ENCODE measurements at regions not wholly inside any gene's neighbourhood (a gene's known extent, or its start where the extent isn't known, plus 50 kb on each side); places are given as distances from the start of the nearest gene placed in this dataset.

DNA sequence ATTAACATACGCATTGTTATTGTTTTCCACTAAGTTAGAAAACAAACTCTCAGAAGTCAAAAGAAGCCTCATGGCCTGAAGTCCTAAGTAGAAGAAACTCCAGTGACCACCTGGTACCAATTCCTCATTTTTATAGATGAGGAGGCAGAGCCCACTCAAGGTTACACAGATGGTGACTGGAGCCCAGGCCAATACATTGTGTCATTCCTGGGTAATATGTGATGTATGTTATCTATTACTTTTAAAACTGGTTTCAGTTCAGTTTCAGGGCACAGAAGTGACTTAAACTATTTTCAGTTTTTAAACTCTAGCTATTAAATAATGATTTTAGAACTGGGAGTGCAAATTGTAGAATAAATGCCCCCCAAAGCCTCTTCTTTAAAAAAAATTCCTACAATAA lies 66.7 kb upstream of the STXBP5L start:
- no peaks in the 10 kb centered on the region for H3K79me2 ChIP-seq (ENCODE audit: control insufficient read depth, insufficient read depth, low read length)
- WGBS (ENCODE audit: insufficient coverage) = no CpG with 5 or more reads among the region's 1 CpG
- DNase-seq (no peak), ATAC-seq (ENCODE audit: low read depth) (no peak)
- ChIA-PET POLR2A (no interaction called here), CTCF (no interaction called here)
- H3K4me3 ChIP-seq (ENCODE audit: control extremely low read depth in 1 of 5, extremely low read depth in 1 of 5, insufficient read depth in 1 of 5, low read depth in 2 of 5, low read length in 4 of 5) = no peak overlapping the region
- no peaks in the 10 kb centered on the region for H4K20me1 ChIP-seq (ENCODE audit: control insufficient read depth, insufficient read depth, low read length, poor library complexity, severe bottlenecking)
- H3K9me3 ChIP-seq (ENCODE audit: control extremely low read depth in 1 of 3, control insufficient read depth in 2 of 3, insufficient read depth in 1 of 3, low read length in 2 of 3) = no peaks in the 10 kb centered on the region
- H3K36me3 ChIP-seq (replicated peaks in 1 of 2; ENCODE audit: control extremely low read depth in 1 of 2, control insufficient read depth in 1 of 2, extremely low read depth in 1 of 2, insufficient read depth in 2 of 2, low read length in 1 of 2) = no peaks in the 10 kb centered on the region
- Mint-ChIP-seq H3K27ac (no peak overlapping the region), H3K9me3 (ENCODE audit: insufficient read depth) (no peaks in the 10 kb centered on the region), H3K4me1 (no peaks in the 10 kb centered on the region), H3K27me3 (peaks cover 7% of the 10 kb centered on the region), H3K4me3 (no peak overlapping the region)
- peaks cover 0 to 4% (median 2%) of the 10 kb centered on the region in 4 experiments for H3K27me3 ChIP-seq (replicated peaks in 1 of 4; ENCODE audit: control extremely low read depth in 1 of 4, control insufficient read depth in 3 of 4, insufficient read depth in 4 of 4, low read length in 3 of 4)
- no peak overlapping the region for H3K4me2 ChIP-seq (replicated peaks; ENCODE audit: low read depth, low read length, poor library complexity, severe bottlenecking)
- H3K4me1 ChIP-seq (ENCODE audit: control insufficient read depth in 2 of 2, insufficient read depth in 2 of 2, low read length in 2 of 2) = no peaks in the 10 kb centered on the region
- H3K9ac ChIP-seq (ENCODE audit: low read length) = no peak overlapping the region
- H3K27ac ChIP-seq (ENCODE audit: low read length in 2 of 2) = no peak overlapping the region
- no peak overlapping the region for H2AFZ ChIP-seq (ENCODE audit: insufficient read depth, low read depth, low read length, poor library complexity, severe bottlenecking)
- intact Hi-C loops (cut with micrococcal nuclease) = no loop called here
- TF ChIP-seq, protein P1, sequence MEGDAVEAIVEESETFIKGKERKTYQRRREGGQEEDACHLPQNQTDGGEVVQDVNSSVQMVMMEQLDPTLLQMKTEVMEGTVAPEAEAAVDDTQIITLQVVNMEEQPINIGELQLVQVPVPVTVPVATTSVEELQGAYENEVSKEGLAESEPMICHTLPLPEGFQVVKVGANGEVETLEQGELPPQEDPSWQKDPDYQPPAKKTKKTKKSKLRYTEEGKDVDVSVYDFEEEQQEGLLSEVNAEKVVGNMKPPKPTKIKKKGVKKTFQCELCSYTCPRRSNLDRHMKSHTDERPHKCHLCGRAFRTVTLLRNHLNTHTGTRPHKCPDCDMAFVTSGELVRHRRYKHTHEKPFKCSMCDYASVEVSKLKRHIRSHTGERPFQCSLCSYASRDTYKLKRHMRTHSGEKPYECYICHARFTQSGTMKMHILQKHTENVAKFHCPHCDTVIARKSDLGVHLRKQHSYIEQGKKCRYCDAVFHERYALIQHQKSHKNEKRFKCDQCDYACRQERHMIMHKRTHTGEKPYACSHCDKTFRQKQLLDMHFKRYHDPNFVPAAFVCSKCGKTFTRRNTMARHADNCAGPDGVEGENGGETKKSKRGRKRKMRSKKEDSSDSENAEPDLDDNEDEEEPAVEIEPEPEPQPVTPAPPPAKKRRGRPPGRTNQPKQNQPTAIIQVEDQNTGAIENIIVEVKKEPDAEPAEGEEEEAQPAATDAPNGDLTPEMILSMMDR (IDR thresholded peaks at IDR 0.05) = no peak
- TF ChIP-seq EZH2 (IDR thresholded peaks at IDR 0.05; ENCODE audit: borderline replicate concordance, insufficient read depth, low read depth, low read length, poor library complexity, severe bottlenecking) = no peak

DNA sequence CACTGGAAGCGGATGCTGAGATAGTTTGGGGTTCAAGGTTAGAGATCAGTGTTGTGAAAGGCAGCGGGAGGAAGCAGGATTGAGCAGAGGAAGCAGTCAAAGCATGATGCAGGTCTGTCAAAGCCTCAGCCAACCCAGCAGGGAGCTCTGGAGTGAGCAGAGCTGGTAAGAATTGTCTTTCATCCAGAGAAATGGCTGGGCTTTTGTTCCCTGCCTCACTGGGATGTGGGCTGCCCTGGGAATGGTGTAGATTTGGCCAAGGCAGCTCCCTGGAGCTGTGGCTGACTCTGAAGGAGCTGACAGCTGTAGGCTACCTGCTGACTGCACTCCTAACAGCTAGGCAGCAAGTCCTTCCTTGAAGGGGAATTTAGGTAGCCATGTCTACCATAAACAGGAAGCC lies 61.9 kb upstream of the STXBP5L start:
- no peaks in the 10 kb centered on the region for H3K9me3 ChIP-seq (ENCODE audit: control extremely low read depth in 1 of 3, control insufficient read depth in 2 of 3, insufficient read depth in 1 of 3, low read length in 2 of 3)
- CTCF ChIA-PET = no interaction called here
- H3K9ac ChIP-seq (ENCODE audit: low read length) = no peak overlapping the region
- Mint-ChIP-seq H3K9me3 (ENCODE audit: insufficient read depth) (no peaks in the 10 kb centered on the region), H3K27me3 (peaks cover 7% of the 10 kb centered on the region), H3K4me3 (no peak overlapping the region), H3K4me1 (no peaks in the 10 kb centered on the region), H3K27ac (no peak overlapping the region)
- H3K4me2 ChIP-seq (replicated peaks; ENCODE audit: low read depth, low read length, poor library complexity, severe bottlenecking) = no peak overlapping the region
- ATAC-seq (ENCODE audit: low read depth) (no peak), DNase-seq (no peak)
- H3K27me3 ChIP-seq (replicated peaks in 1 of 4; ENCODE audit: control extremely low read depth in 1 of 4, control insufficient read depth in 3 of 4, insufficient read depth in 4 of 4, low read length in 3 of 4) = no peaks in the 10 kb centered on the region
- POLR2A ChIA-PET = no interaction called here
- intact Hi-C loops (cut with micrococcal nuclease) = no loop called here
- H3K27ac ChIP-seq (ENCODE audit: low read length in 2 of 2) = no peak overlapping the region
- TF ChIP-seq EZH2 (IDR thresholded peaks at IDR 0.05; ENCODE audit: borderline replicate concordance, insufficient read depth, low read depth, low read length, poor library complexity, severe bottlenecking) = no peak
- TF ChIP-seq, protein P1 (IDR thresholded peaks at IDR 0.05) = no peak
- H2AFZ ChIP-seq (ENCODE audit: insufficient read depth, low read depth, low read length, poor library complexity, severe bottlenecking) = no peak overlapping the region
- H3K79me2 ChIP-seq (ENCODE audit: control insufficient read depth, insufficient read depth, low read length) = no peaks in the 10 kb centered on the region
- H4K20me1 ChIP-seq (ENCODE audit: control insufficient read depth, insufficient read depth, low read length, poor library complexity, severe bottlenecking) = no peaks in the 10 kb centered on the region
- H3K4me3 ChIP-seq (ENCODE audit: control extremely low read depth in 1 of 5, extremely low read depth in 1 of 5, insufficient read depth in 1 of 5, low read depth in 2 of 5, low read length in 4 of 5) = no peak overlapping the region
- no peaks in the 10 kb centered on the region for H3K36me3 ChIP-seq (replicated peaks in 1 of 2; ENCODE audit: control extremely low read depth in 1 of 2, control insufficient read depth in 1 of 2, extremely low read depth in 1 of 2, insufficient read depth in 2 of 2, low read length in 1 of 2)
- 76% methylated on average over 2 of the region's 2 CpGs for WGBS (ENCODE audit: insufficient coverage)
- no peaks in the 10 kb centered on the region for H3K4me1 ChIP-seq (ENCODE audit: control insufficient read depth in 2 of 2, insufficient read depth in 2 of 2, low read length in 2 of 2)
